KMS-11 (cell line): ENCODE measurements at regions not wholly inside any gene's neighbourhood (a gene's known extent, or its start where the extent isn't known, plus 50 kb on each side); places are given as distances from the start of the nearest gene placed in this dataset.

Experiments
- H2AFZ ChIP-seq: fragments of 200-600 bp; sonication (generic); 2 replicates; pipeline ENCODE4 v1.6.1; 2016; ENCODE audit warnings: antibody characterized with exemption, mixed run types, low read depth
- H3K27ac ChIP-seq: fragments of 200-600 bp; sonication (generic); 2 replicates; pipeline ENCODE4 v1.6.1; 2016; ENCODE audit warnings: mild to moderate bottlenecking, mixed run types
- H3K27me3 ChIP-seq: fragments of 200-600 bp; sonication (generic); 2 replicates; pipeline ENCODE4 v1.6.1; 2017; ENCODE audit warnings: mild to moderate bottlenecking, low read depth, mixed run types, moderate library complexity; ENCODE audit not compliant: insufficient read depth
- H3K36me3 ChIP-seq: fragments of 200-600 bp; sonication (generic); 2 replicates; pipeline ENCODE4 v1.6.1; 2017; ENCODE audit warnings: mild to moderate bottlenecking, mixed run types; ENCODE audit not compliant: insufficient read depth
- H3K4me1 ChIP-seq: fragments of 200-600 bp; sonication (generic); 2 replicates; pipeline ENCODE4 v1.6.1; 2016; ENCODE audit warnings: mild to moderate bottlenecking, low read depth, mixed run types; ENCODE audit not compliant: poor library complexity, severe bottlenecking
- H3K4me2 ChIP-seq: fragments of 200-600 bp; sonication (generic); 2 replicates; pipeline ENCODE4 v1.7.0; 2016; ENCODE audit warnings: mild to moderate bottlenecking, mixed run types
- H3K4me3 ChIP-seq: fragments of 200-600 bp; sonication (generic); IDR thresholded peaks from 2 replicates; pipeline ENCODE4 v1.6.1; 2017; ENCODE audit warnings: low read depth, low read length, mixed read lengths; ENCODE audit not compliant: insufficient read depth
- H3K79me2 ChIP-seq: fragments of 200-600 bp; sonication (generic); 2 replicates; pipeline ENCODE4 v1.6.1; 2016; ENCODE audit warnings: low read depth, mixed run types; ENCODE audit not compliant: insufficient read depth
- H3K9ac ChIP-seq: fragments of 200-600 bp; sonication (generic); 2 replicates; pipeline ENCODE4 v1.6.1; 2016; ENCODE audit warnings: mild to moderate bottlenecking, mixed run types
- H4K20me1 ChIP-seq: fragments of 200-600 bp; sonication (generic); 2 replicates; pipeline ENCODE4 v1.6.1; 2016; ENCODE audit warnings: mild to moderate bottlenecking, mixed run types; ENCODE audit not compliant: insufficient read depth
- CTCF ChIP-seq: fragments of 200-600 bp; sonication (generic); conservative IDR thresholded peaks from 2 replicates; pipeline ENCODE4 v1.6.1; 2017; ENCODE audit warnings: low read depth, mild to moderate bottlenecking, antibody characterized with exemption, low read length, moderate library complexity, mixed read lengths

GRCh38 chr2:78051480-78051879 is 529.3 kb upstream of the LRRTM4 start:
- Histone ChIP-seq H3K4me2 (no peak overlapping the region), H3K4me1 (peaks cover 19% of the 10 kb centered on the region), H3K4me3 (no peak overlapping the region), H2AFZ (no peak overlapping the region), H3K79me2 (no peaks in the 10 kb centered on the region), H4K20me1 (no peaks in the 10 kb centered on the region), H3K27me3 (no peaks in the 10 kb centered on the region), H3K36me3 (no peaks in the 10 kb centered on the region), H3K9ac (no peak overlapping the region), H3K27ac (no peak overlapping the region)
- no peak for TF ChIP-seq CTCF

- no peak overlapping the region for H2AFZ ChIP-seq
- H3K79me2 ChIP-seq, result no peaks in the 10 kb centered on the region
- no peak for TF ChIP-seq CTCF
- no peaks in the 10 kb centered on the region for H3K27me3 ChIP-seq
- peaks cover 19% of the 10 kb centered on the region for H3K4me1 ChIP-seq
- H4K20me1 ChIP-seq, result no peaks in the 10 kb centered on the region
- H3K4me3 ChIP-seq, result no peak overlapping the region
- H3K27ac ChIP-seq, result no peak overlapping the region
- H3K4me2 ChIP-seq, result no peak overlapping the region
- no peak overlapping the region for H3K9ac ChIP-seq
- no peaks in the 10 kb centered on the region for H3K36me3 ChIP-seq
Measured at GRCh38 chr2:78056976-78057375, 534.8 kb upstream of the LRRTM4 start.

GRCh38 chr2:78061301-78061700 is 539.1 kb upstream of the LRRTM4 start:
- Histone ChIP-seq H3K4me1 (no peaks in the 10 kb centered on the region), H3K4me3 (no peak overlapping the region), H3K27ac (no peak overlapping the region), H3K9ac (no peak overlapping the region), H3K27me3 (no peaks in the 10 kb centered on the region), H3K4me2 (no peak overlapping the region), H3K79me2 (no peaks in the 10 kb centered on the region), H4K20me1 (no peaks in the 10 kb centered on the region), H3K36me3 (no peaks in the 10 kb centered on the region), H2AFZ (no peak overlapping the region)
- TF ChIP-seq CTCF, result no peak

- TF ChIP-seq CTCF, result no peak
- H3K4me1 ChIP-seq, result no peaks in the 10 kb centered on the region
- no peak overlapping the region for H3K9ac ChIP-seq
- no peaks in the 10 kb centered on the region for H3K79me2 ChIP-seq
- H3K4me2 ChIP-seq, result no peak overlapping the region
- H4K20me1 ChIP-seq, result no peaks in the 10 kb centered on the region
- H3K4me3 ChIP-seq, result no peak overlapping the region
- no peak overlapping the region for H3K27ac ChIP-seq
- H3K27me3 ChIP-seq, result no peaks in the 10 kb centered on the region
- no peaks in the 10 kb centered on the region for H3K36me3 ChIP-seq
- no peak overlapping the region for H2AFZ ChIP-seq
Measured at GRCh38 chr2:78061732-78062131, 539.6 kb upstream of the LRRTM4 start.
